ENCODE measurements at regions not wholly inside any gene's neighbourhood (a gene's known extent, or its start where the extent isn't known, plus 50 kb on each side); places are given as distances from the start of the nearest gene placed in this dataset.

DNA sequence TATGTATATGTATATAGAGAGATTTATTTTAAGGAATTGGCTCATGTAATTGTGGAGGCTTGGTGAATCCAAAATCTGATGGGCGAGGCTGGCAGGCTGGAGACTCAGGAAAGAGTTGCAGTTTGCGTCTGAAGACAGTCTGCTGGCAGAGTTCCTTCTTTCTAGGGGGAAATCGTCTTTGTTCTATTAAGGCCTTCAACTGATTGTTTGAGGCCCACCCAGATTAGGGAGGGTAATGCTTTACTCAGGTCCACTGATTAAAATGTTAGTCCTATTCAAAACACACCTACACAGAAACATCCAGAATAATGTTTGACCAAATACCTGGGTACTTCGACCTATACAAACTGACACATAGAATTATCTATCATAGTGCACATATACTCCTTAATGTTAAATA is 149.5 kb downstream of the NAA11 start:
- TF ChIP-seq PHF21A (IDR thresholded peaks at IDR 0.05; ENCODE audit: borderline replicate concordance, low read depth), result no peak
- TF ChIP-seq, protein P1, sequence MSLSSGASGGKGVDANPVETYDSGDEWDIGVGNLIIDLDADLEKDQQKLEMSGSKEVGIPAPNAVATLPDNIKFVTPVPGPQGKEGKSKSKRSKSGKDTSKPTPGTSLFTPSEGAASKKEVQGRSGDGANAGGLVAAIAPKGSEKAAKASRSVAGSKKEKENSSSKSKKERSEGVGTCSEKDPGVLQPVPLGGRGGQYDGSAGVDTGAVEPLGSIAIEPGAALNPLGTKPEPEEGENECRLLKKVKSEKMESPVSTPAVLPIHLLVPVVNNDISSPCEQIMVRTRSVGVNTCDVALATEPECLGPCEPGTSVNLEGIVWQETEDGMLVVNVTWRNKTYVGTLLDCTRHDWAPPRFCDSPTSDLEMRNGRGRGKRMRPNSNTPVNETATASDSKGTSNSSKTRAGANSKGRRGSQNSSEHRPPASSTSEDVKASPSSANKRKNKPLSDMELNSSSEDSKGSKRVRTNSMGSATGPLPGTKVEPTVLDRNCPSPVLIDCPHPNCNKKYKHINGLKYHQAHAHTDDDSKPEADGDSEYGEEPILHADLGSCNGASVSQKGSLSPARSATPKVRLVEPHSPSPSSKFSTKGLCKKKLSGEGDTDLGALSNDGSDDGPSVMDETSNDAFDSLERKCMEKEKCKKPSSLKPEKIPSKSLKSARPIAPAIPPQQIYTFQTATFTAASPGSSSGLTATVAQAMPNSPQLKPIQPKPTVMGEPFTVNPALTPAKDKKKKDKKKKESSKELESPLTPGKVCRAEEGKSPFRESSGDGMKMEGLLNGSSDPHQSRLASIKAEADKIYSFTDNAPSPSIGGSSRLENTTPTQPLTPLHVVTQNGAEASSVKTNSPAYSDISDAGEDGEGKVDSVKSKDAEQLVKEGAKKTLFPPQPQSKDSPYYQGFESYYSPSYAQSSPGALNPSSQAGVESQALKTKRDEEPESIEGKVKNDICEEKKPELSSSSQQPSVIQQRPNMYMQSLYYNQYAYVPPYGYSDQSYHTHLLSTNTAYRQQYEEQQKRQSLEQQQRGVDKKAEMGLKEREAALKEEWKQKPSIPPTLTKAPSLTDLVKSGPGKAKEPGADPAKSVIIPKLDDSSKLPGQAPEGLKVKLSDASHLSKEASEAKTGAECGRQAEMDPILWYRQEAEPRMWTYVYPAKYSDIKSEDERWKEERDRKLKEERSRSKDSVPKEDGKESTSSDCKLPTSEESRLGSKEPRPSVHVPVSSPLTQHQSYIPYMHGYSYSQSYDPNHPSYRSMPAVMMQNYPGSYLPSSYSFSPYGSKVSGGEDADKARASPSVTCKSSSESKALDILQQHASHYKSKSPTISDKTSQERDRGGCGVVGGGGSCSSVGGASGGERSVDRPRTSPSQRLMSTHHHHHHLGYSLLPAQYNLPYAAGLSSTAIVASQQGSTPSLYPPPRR (CRISPR knock-in tag; IDR thresholded peaks at IDR 0.05; ENCODE audit: borderline replicate concordance), result no peak

All from K562 (cell line).